ENCODE measurements at regions not wholly inside any gene's neighbourhood (a gene's known extent, or its start where the extent isn't known, plus 50 kb on each side); places are given as distances from the start of the nearest gene placed in this dataset.

GRCh38 chr6:115680621-115681020 is 380.1 kb downstream of the FRK start:
- SMC1A ChIA-PET (ENCODE audit: uncharacterized antibody, unreplicated experiment): interaction anchor here (1.2 kb wide), 1 partner anchor 9 kb away, joined by 3 read pairs; no protein-coding TSS in a partner anchor
- POLR2A ChIA-PET: no interaction called here
- Histone ChIP-seq H3K27me3 (replicated peaks in 1 of 2; ENCODE audit: control insufficient read depth in 2 of 2, insufficient read depth in 2 of 2, low read length in 1 of 2) (no peaks in the 10 kb centered on the region; a peak in 2 of 4 replicates), H3K79me2 (ENCODE audit: control insufficient read depth, insufficient read depth, low read length) (no peaks in the 10 kb centered on the region), H4K20me1 (ENCODE audit: control insufficient read depth, insufficient read depth) (no peaks in the 10 kb centered on the region), H2AFZ (ENCODE audit: control insufficient read depth, low read depth, low read length) (no peak overlapping the region), H3K9me3 (replicated peaks; ENCODE audit: control insufficient read depth, insufficient read depth, low read length) (no peaks in the 10 kb centered on the region), H3K36me3 (ENCODE audit: control insufficient read depth in 2 of 2, insufficient read depth in 2 of 2, low read length in 1 of 2) (no peaks in the 10 kb centered on the region), H3K4me1 (ENCODE audit: control insufficient read depth, insufficient read depth, low read length) (no peaks in the 10 kb centered on the region), H3K27ac (ENCODE audit: control insufficient read depth, insufficient read depth) (no peak overlapping the region), H3K4me2 (ENCODE audit: control insufficient read depth, insufficient read depth) (no peak overlapping the region), H3K9ac (ENCODE audit: control insufficient read depth, insufficient read depth, low read length) (no peak overlapping the region), H3K4me3 (no peak overlapping the region)
- in situ Hi-C loops (cut with MboI) (no loop called here), intact Hi-C loops (cut with micrococcal nuclease; ENCODE audit: unreplicated experiment) (no loop called here)
- ATAC-seq: no peak
- CTCF ChIA-PET: interaction anchor here (1.2 kb wide), 1 partner anchor 9 kb away, joined by 3 read pairs; no protein-coding TSS in a partner anchor
- WGBS (ENCODE audit: insufficient coverage, insufficient replicate concordance, low lambda C conversion rate, missing lambda C conversion rate): 7% methylated on average over 3 of the region's 3 CpGs
- FAIRE-seq: no peak
- RAD21 ChIA-PET (ENCODE audit: unreplicated experiment): no interaction called here
- no TSS peak for BruUV-seq (replicated peaks)
- DNase-seq (ENCODE audit: low read depth, low spot score): no peak
- TF ChIP-seq HDGF (IDR thresholded peaks at IDR 0.05): no peak
- TF ChIP-seq CHD2 (IDR thresholded peaks at IDR 0.05; ENCODE audit: borderline replicate concordance, low read depth, low read length): no peak

DNA sequence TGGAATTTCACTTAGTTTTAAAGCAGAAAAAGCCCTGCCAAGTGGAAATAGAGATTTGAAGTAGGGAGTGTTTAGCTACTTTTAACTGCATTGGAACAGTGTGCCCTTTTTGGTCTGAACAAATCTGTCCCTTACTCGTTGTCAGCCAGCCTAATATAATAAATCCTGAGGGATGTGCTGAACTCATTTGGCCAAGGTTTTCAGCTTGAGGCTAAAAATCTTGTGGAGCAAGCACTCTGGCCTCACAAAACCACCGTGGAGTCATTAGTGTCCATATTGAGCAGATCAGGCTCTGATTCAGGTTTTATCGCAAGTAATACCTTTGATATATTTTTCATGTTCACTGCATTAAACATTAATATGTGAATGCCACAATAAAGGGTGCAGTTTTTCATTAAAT is 383.5 kb downstream of the FRK start:
- Histone ChIP-seq H3K9me3 (replicated peaks; ENCODE audit: control insufficient read depth, insufficient read depth, low read length) (no peaks in the 10 kb centered on the region), H3K9ac (ENCODE audit: control insufficient read depth, insufficient read depth, low read length) (no peak overlapping the region), H3K4me2 (ENCODE audit: control insufficient read depth, insufficient read depth) (no peak overlapping the region), H3K27ac (ENCODE audit: control insufficient read depth, insufficient read depth) (no peak overlapping the region), H3K4me1 (ENCODE audit: control insufficient read depth, insufficient read depth, low read length) (no peaks in the 10 kb centered on the region), H3K4me3 (no peak overlapping the region), H3K36me3 (ENCODE audit: control insufficient read depth in 2 of 2, insufficient read depth in 2 of 2, low read length in 1 of 2) (no peaks in the 10 kb centered on the region), H3K27me3 (replicated peaks in 1 of 2; ENCODE audit: control insufficient read depth in 2 of 2, insufficient read depth in 2 of 2, low read length in 1 of 2) (no peaks in the 10 kb centered on the region; a peak in 2 of 4 replicates), H4K20me1 (ENCODE audit: control insufficient read depth, insufficient read depth) (no peaks in the 10 kb centered on the region), H3K79me2 (ENCODE audit: control insufficient read depth, insufficient read depth, low read length) (no peaks in the 10 kb centered on the region), H2AFZ (ENCODE audit: control insufficient read depth, low read depth, low read length) (no peak overlapping the region)
- ChIA-PET RAD21 (ENCODE audit: unreplicated experiment) (no interaction called here), SMC1A (ENCODE audit: uncharacterized antibody, unreplicated experiment) (interaction anchor here (1.0 kb wide), 1 partner anchor 8 kb away, joined by 4 read pairs; no protein-coding TSS in a partner anchor), CTCF (no interaction called here), POLR2A (interaction anchor here (0.6 kb wide), 1 partner anchor 1698 kb away, joined by 4 read pairs; no protein-coding TSS in a partner anchor)
- 17% methylated on average over 3 of the region's 3 CpGs for WGBS (ENCODE audit: insufficient coverage, insufficient replicate concordance, low lambda C conversion rate, missing lambda C conversion rate)
- intact Hi-C loops (cut with micrococcal nuclease; ENCODE audit: unreplicated experiment) (no loop called here), in situ Hi-C loops (cut with MboI) (no loop called here)
- ATAC-seq: no peak
- no TSS peak for BruUV-seq (replicated peaks)
- TF ChIP-seq SREBF2 (IDR thresholded peaks at IDR 0.05; ENCODE audit: low read length) (no peak), CEBPZ (IDR thresholded peaks at IDR 0.05; ENCODE audit: low read depth, low read length) (no peak), NRF1 (conservative IDR thresholded peaks at IDR 0.05; ENCODE audit: low read depth, low read length) (no peak), WRNIP1 (IDR thresholded peaks at IDR 0.05; ENCODE audit: borderline replicate concordance, low read depth, low read length) (no peak), IKZF1 (conservative IDR thresholded peaks at IDR 0.05) (no peak), POLR2AphosphoS2 (IDR thresholded peaks at IDR 0.05; ENCODE audit: low read depth, low read length) (no peak), RBBP5 (conservative IDR thresholded peaks at IDR 0.05) (no peak), SMAD5 (IDR thresholded peaks at IDR 0.05; ENCODE audit: low read depth) (no peak), IRF3 (IDR thresholded peaks at IDR 0.05) (no peak), ZZZ3 (IDR thresholded peaks at IDR 0.05; ENCODE audit: control insufficient read depth, insufficient read length, low read depth) (no peak), NR2F1 (conservative IDR thresholded peaks at IDR 0.05) (no peak)
- FAIRE-seq: no peak
- DNase-seq (ENCODE audit: low read depth, low spot score): no peak
